ENCODE measurements at regions not wholly inside any gene's neighbourhood (a gene's known extent, or its start where the extent isn't known, plus 50 kb on each side); places are given as distances from the start of the nearest gene placed in this dataset.
"Not testable (repeated sequence)": the region's sequence is repeated elsewhere in the genome, so short reads cannot be mapped to it uniquely, and the experiment has no call there.

DNA sequence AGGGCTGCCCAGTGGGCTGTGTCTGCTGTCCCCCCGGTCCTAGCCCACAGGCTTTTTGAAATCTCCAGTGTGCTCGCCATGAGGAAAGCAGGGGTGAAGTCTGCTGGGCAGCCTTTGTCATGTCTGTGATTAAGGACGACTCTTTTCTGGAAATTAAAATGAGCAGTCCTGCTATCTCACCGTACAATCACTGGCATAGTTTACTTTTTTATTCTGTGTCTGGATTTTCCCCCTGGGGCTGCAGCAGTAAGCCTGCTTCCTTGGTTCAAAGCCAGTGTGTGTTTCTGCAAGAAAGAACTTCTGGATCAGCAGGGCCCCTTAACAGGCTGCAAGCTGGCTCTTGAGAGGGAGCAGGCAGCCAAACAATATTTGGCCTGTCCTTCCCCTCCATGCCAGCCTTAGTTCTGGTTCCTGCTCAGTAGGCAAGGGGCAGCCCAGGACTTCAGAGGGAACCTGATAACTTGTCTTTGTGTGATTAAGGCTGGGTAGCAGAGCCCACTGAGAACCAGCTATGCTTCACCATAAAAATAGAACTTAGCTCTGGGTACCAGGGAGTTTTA is 310.1 kb upstream of the PLGLB2 start:
- not testable (repeated sequence) for H3K4me3 Mint-ChIP-seq; DNase-seq; H3K27ac Mint-ChIP-seq; H3K27me3 Mint-ChIP-seq (ENCODE audit: low read depth in 3 of 3); H3K36me3 Mint-ChIP-seq; H3K4me1 Mint-ChIP-seq; H3K9me3 Mint-ChIP-seq

- not testable (repeated sequence) for H3K9me3 Mint-ChIP-seq; H3K36me3 Mint-ChIP-seq; H3K27ac Mint-ChIP-seq; DNase-seq; H3K4me3 Mint-ChIP-seq; H3K4me1 Mint-ChIP-seq; H3K27me3 Mint-ChIP-seq (ENCODE audit: low read depth in 3 of 3)
Observed at GRCh38 chr2:87438780-87439454, 309.0 kb upstream of the PLGLB2 start.

- not testable (repeated sequence) for H3K9me3 Mint-ChIP-seq, H3K36me3 Mint-ChIP-seq
Observed at GRCh38 chr2:87439617-87440204, 308.2 kb upstream of the PLGLB2 start.

DNA sequence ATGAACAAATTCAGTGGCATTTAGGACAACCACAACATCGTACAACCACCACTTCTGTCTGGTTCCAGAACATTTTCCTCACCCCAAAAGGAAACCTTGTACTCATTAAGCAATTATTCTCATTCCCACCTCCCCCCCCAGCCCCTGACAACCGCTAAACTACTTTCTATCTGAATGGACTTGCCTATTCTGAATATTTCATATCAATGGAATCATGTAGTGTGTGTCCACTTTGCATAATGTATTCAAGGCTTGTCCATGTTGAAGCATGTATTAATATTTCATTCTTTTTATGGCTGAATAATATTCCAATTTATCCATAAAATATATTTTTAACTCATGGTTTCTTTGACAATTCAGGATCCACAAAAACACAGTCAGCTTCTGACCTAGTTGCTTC is 307.2 kb upstream of the PLGLB2 start:
- not testable (repeated sequence) for H3K4me1 Mint-ChIP-seq; H3K9me3 Mint-ChIP-seq; DNase-seq; H3K36me3 Mint-ChIP-seq; H3K27me3 Mint-ChIP-seq (ENCODE audit: low read depth in 3 of 3); H3K4me3 Mint-ChIP-seq; H3K27ac Mint-ChIP-seq

More at GRCh38 chr2:87439617-87440204, 308.2 kb upstream of the PLGLB2 start:
- H3K4me1 Mint-ChIP-seq; H3K27ac Mint-ChIP-seq; H3K4me3 Mint-ChIP-seq; H3K27me3 Mint-ChIP-seq (ENCODE audit: low read depth in 3 of 3); DNase-seq: not testable (repeated sequence)

DNA sequence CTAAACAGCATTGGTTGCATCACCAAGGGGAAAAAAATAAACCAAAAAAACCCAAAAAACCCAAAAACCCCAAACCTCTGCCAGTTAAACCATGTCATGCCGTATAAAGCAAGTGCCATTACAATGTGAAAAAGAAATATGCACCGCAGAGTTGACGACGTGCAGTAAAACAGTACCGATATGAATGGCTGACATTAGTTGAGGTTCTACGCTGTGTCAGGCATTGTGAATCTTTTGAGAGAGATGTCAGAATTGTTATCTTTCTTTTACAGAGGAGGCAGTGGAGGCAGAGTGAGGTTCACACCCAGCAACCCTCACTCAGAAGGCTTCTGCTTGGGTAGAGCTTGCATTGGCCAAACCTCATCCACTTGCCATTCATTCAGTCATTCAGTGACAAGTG is 306.5 kb upstream of the PLGLB2 start:
- H3K36me3 Mint-ChIP-seq; H3K4me3 Mint-ChIP-seq; DNase-seq; H3K27ac Mint-ChIP-seq; H3K4me1 Mint-ChIP-seq; H3K27me3 Mint-ChIP-seq (ENCODE audit: low read depth in 3 of 3); H3K9me3 Mint-ChIP-seq: not testable (repeated sequence)

DNA sequence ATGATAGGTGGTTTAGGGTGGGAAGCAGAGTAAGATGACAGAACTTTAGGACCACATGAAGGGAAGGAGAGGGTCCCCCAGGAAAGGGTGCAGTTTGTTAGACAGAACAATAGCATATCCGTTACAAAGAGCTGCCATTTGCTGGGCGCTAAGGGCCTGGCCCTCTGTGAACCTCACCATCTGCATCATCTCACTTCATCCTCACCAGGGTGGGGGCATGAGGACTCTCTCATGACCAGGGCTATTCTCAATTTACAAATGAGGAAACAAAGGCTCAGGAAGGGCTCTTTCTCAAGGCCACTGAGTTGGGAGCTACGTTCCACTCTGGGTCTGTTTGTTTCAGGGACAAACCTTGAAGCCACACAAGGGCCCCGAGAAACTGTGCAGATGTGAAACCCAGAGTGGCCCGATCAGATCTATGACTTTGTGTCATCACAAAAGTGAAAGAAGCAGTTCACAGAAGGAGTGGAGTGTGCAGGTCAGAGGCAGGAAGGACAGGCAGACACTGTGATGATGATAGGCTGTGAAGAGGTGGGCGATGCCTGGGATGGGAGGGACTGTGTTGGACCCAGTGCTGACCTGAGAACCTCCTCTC is 304.8 kb upstream of the PLGLB2 start:
- H3K4me1 Mint-ChIP-seq; H3K9me3 Mint-ChIP-seq; H3K36me3 Mint-ChIP-seq; DNase-seq; H3K27me3 Mint-ChIP-seq (ENCODE audit: low read depth in 3 of 3): not testable (repeated sequence)
- H3K27ac Mint-ChIP-seq, result peak overlapping the region; percentile 32 to 85 (median 72)
- H3K4me3 Mint-ChIP-seq, result peak overlapping the region in 2 of 5 donors; percentile 18 to 43

DNA sequence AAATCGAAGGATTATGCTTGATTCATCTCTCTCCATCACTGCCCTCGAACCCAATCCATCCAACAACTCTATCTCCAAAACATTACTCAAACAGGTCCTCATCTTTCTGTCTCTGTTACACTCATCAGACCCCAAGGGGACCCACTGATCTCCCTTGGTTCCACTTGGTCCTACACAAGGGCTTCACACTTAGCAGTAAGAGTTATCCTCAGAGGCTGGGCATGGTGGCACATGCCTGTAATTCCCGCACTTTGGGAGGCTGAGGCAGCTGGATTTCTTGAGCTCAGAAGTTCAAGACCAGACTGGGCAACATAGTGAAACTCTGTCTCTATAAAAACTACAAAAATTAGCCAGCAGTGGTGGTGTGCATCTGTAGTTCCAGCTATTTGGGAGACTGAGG is 302.9 kb upstream of the PLGLB2 start:
- not testable (repeated sequence) for DNase-seq; H3K4me1 Mint-ChIP-seq; H3K27me3 Mint-ChIP-seq (ENCODE audit: low read depth in 3 of 3); H3K36me3 Mint-ChIP-seq; H3K4me3 Mint-ChIP-seq; H3K9me3 Mint-ChIP-seq
- H3K27ac Mint-ChIP-seq, result peak overlapping the region in 2 of 6 donors; percentile 22 to 25

DNA sequence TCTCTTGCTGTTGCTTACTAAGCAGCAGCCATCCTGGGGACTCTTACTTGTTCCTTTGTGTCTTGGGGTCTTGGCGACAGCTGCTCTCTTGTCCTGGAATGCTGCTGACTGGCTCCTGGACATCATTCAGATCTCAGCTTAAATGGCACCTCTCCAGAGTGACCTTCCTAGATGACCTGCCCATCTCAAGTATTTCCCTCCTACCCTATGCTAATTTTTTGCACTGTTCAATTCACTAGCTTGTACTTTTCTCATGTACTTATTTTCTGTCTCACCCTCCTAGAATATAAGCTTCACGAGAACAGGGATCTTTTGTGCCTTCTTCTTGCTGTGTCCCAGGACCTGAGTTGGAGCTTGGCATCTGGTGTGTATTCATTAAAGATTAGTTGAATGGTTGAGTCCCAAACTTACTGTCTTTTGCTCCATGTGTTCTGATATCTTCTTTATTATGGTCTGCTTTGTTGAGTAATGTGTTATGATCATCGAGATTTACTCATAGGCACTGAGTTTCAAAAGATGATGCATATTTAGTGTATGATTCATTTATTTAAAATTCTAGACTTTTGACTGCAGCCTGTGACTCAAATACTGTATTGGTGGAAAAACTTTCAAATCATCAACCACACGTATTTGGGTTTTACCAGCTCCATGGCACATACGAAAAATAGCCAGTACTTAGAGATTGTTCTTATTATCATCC is 302.1 kb upstream of the PLGLB2 start:
- not testable (repeated sequence) for H3K9me3 Mint-ChIP-seq; H3K4me3 Mint-ChIP-seq; DNase-seq; H3K27me3 Mint-ChIP-seq (ENCODE audit: low read depth in 3 of 3); H3K36me3 Mint-ChIP-seq; H3K27ac Mint-ChIP-seq; H3K4me1 Mint-ChIP-seq

- H3K4me3 Mint-ChIP-seq; H3K4me1 Mint-ChIP-seq; DNase-seq; H3K9me3 Mint-ChIP-seq; H3K27ac Mint-ChIP-seq; H3K27me3 Mint-ChIP-seq (ENCODE audit: low read depth in 3 of 3); H3K36me3 Mint-ChIP-seq: not testable (repeated sequence)
Observed at GRCh38 chr2:87446313-87446696, 301.6 kb upstream of the PLGLB2 start.

- H3K4me3 Mint-ChIP-seq; DNase-seq; H3K27ac Mint-ChIP-seq; H3K27me3 Mint-ChIP-seq (ENCODE audit: low read depth in 3 of 3); H3K9me3 Mint-ChIP-seq; H3K36me3 Mint-ChIP-seq: not testable (repeated sequence)
- H3K4me1 Mint-ChIP-seq, result peaks cover 8 to 11% of the 10 kb centered on the region in 2 donors
Observed at GRCh38 chr2:87449462-87449980, 298.4 kb upstream of the PLGLB2 start.

- H3K27ac Mint-ChIP-seq, result not testable (repeated sequence)
Observed at GRCh38 chr2:87452193-87452592, 295.7 kb upstream of the PLGLB2 start.

DNA sequence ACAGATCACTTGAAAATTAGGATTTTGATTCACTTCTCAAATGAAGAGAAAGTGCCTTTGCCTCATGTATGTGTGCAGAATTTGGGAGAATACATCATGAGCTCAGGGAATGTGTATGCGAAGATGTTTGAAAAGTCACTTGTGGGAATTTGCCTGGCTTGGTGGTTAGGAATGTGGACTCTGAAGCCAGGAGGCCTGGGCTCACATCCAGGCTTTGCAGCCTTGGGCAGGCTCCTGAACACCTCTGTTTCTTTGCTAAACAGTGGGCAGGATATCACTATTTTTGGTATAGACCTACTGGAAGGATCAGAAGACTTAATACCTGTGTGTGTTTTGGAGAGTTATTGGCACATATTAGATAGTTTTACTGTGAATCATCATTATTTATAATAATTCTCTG is 295.0 kb upstream of the PLGLB2 start:
- H3K9me3 Mint-ChIP-seq; H3K27me3 Mint-ChIP-seq (ENCODE audit: low read depth in 3 of 3); DNase-seq; H3K4me3 Mint-ChIP-seq; H3K27ac Mint-ChIP-seq; H3K36me3 Mint-ChIP-seq: not testable (repeated sequence)
- peaks cover 8 to 15% of the 10 kb centered on the region in 2 donors for H3K4me1 Mint-ChIP-seq

More at GRCh38 chr2:87452193-87452592, 295.7 kb upstream of the PLGLB2 start:
- not testable (repeated sequence) for H3K27me3 Mint-ChIP-seq (ENCODE audit: low read depth in 3 of 3); DNase-seq; H3K9me3 Mint-ChIP-seq; H3K36me3 Mint-ChIP-seq
- Mint-ChIP-seq H3K4me3 (peak overlapping the region in 1 of 5 donors; percentile 3), H3K4me1 (peaks cover 8 to 15% of the 10 kb centered on the region in 2 donors)

GRCh38 chr2:87453965-87454364 is 293.9 kb upstream of the PLGLB2 start:
- H3K27ac Mint-ChIP-seq, result peak overlapping the region in 2 of 6 donors; percentile 30 to 57
- not testable (repeated sequence) for H3K36me3 Mint-ChIP-seq; DNase-seq; H3K27me3 Mint-ChIP-seq (ENCODE audit: low read depth in 3 of 3); H3K9me3 Mint-ChIP-seq
- H3K4me1 Mint-ChIP-seq, result peaks cover 17 to 21% of the 10 kb centered on the region in 2 donors
- peak overlapping the region in 1 of 5 donors; percentile 18 for H3K4me3 Mint-ChIP-seq

DNA sequence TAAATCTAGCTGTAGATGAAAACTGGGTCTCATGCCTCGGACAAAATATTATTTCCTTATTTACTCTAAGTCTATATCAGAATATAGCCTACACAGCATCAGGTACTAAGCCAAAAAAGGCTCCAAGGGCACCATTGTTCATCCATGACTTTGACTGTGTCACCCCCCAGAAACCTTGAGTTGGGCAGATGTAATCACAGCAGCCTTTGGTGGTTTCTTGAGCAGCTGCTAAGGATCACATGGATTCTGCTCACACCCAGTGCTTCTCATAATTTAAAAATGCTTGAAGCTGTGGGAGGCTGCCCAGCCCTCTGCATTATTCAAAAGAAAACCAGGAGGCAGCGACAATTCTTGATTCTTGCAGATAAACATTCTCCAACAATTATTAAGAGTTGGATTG is 293.5 kb upstream of the PLGLB2 start:
- H3K36me3 Mint-ChIP-seq; H3K9me3 Mint-ChIP-seq; DNase-seq; H3K27me3 Mint-ChIP-seq (ENCODE audit: low read depth in 3 of 3): not testable (repeated sequence)
- Mint-ChIP-seq H3K27ac (peak overlapping the region in 2 of 6 donors; percentile 30 to 57), H3K4me3 (peak overlapping the region in 1 of 5 donors; percentile 18), H3K4me1 (peaks cover 20 to 23% of the 10 kb centered on the region in 2 donors)
